Lower lobe of right lung (tissue), 2 donors: ENCODE measurements at regions not wholly inside any gene's neighbourhood (a gene's known extent, or its start where the extent isn't known, plus 50 kb on each side); places are given as distances from the start of the nearest gene placed in this dataset.

Experiments used
- ATAC-seq, 2 donors: fragments of 200-7000 bp; cut with Tn5 transposase; one replicate each; pipeline ENCODE4 v1.9.1; 2020 to 2022; ENCODE audit warnings: mild to moderate bottlenecking in 2 of 2, moderate library complexity in 2 of 2
- DNase-seq: peaks from one replicate; pipeline ENCODE4 v3.0.0-alpha.2; 2020
- H3K27ac ChIP-seq: fragments of 200-600 bp; one replicate; pipeline ENCODE4 v1.8.0; 2022
- H3K27me3 ChIP-seq: fragments of 200-600 bp; one replicate; pipeline ENCODE4 v1.8.0; 2022; ENCODE audit warnings: low read depth
- H3K36me3 ChIP-seq: fragments of 200-600 bp; one replicate; pipeline ENCODE4 v1.8.0; 2022; ENCODE audit warnings: mild to moderate bottlenecking
- H3K4me1 ChIP-seq: fragments of 200-600 bp; one replicate; pipeline ENCODE4 v1.8.0; 2022
- H3K4me3 ChIP-seq: fragments of 200-600 bp; one replicate; pipeline ENCODE4 v1.8.0; 2022; ENCODE audit warnings: mild to moderate bottlenecking
- H3K9me3 ChIP-seq: fragments of 200-600 bp; one replicate; pipeline ENCODE4 v1.8.0; 2022
- intact Hi-C: fragments of 100-400 bp; cut with DNase I; formaldehyde crosslinking; loops from one replicate; pipeline ENCODE4 v1.11.0; 2022
- TF ChIP-seq, protein P1 (sequence below): fragments of 200-600 bp; IDR thresholded peaks from one replicate; pipeline ENCODE4 v1.8.0; 2022; ENCODE audit warnings: antibody characterized with exemption, mild to moderate bottlenecking
- donor health status: DM: no; HTN: yes; CAD: no; lungs with severe emphysema.

DNA sequence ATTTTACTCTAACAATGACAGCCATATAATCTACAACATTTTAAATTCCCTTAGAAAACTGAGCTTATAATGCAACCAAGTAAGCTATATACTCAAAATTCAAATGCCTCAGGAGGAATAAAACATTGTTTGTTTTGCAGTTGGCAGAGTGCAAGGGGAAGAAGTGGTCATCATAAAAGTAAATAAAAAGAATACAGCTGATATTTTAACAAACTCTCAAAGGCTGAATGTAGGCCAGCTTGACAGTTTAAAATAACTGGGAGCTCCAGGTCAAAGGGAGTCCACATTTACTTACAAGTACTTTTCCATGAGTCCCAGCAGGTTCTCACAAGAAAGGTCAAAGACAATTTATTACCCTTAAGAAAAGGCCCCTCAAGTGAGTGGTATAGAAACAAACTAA, 589.8 kb downstream of the BCKDHB start:
- no peaks in the 10 kb centered on the region for H3K27me3 ChIP-seq
- intact Hi-C loops = no loop called here

DNA sequence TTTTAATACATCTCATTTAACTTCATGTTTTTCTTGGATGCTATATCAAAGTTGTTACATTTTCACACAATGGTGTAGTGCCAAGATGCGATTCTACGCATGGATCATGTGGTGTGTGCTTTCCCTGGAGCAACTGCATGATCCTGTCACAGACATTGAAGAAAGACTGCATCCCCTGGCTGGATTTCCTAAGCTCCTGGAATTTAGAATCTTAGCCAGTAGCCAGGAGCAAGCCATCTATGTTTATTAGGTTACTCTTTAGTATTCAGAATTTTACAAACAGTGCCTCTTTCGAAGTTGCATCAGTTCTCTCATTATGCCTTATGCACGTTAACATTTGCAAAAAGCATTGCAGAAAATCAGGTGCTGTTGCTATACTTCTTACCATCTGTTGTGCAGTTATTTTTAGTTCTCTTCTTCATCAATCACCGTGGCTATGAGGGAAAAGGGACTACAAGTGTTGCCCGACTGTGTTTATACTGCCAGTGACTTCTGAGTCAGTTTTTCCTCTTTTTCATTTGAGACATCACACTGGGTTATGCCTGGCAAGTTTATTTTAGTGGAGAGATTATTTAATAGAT, 584.2 kb downstream of the BCKDHB start:
- ATAC-seq (no peak), DNase-seq (no peak)
- Histone ChIP-seq H3K27me3 (no peaks in the 10 kb centered on the region), H3K27ac (no peak overlapping the region), H3K4me1 (no peaks in the 10 kb centered on the region), H3K9me3 (peaks cover 7% of the 10 kb centered on the region), H3K4me3 (no peak overlapping the region), H3K36me3 (no peaks in the 10 kb centered on the region)
- TF ChIP-seq, protein P1, sequence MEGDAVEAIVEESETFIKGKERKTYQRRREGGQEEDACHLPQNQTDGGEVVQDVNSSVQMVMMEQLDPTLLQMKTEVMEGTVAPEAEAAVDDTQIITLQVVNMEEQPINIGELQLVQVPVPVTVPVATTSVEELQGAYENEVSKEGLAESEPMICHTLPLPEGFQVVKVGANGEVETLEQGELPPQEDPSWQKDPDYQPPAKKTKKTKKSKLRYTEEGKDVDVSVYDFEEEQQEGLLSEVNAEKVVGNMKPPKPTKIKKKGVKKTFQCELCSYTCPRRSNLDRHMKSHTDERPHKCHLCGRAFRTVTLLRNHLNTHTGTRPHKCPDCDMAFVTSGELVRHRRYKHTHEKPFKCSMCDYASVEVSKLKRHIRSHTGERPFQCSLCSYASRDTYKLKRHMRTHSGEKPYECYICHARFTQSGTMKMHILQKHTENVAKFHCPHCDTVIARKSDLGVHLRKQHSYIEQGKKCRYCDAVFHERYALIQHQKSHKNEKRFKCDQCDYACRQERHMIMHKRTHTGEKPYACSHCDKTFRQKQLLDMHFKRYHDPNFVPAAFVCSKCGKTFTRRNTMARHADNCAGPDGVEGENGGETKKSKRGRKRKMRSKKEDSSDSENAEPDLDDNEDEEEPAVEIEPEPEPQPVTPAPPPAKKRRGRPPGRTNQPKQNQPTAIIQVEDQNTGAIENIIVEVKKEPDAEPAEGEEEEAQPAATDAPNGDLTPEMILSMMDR = no peak
- intact Hi-C loops = no loop called here

More for the DNA sequence above, 589.8 kb downstream of the BCKDHB start:
- H3K4me1 ChIP-seq = no peaks in the 10 kb centered on the region
- no peak for ATAC-seq
- no peak overlapping the region for H3K4me3 ChIP-seq
- no peak for DNase-seq
- H3K36me3 ChIP-seq = no peaks in the 10 kb centered on the region
- TF ChIP-seq, protein P1 = no peak
- H3K9me3 ChIP-seq = no peaks in the 10 kb centered on the region
- no peak overlapping the region for H3K27ac ChIP-seq

DNA sequence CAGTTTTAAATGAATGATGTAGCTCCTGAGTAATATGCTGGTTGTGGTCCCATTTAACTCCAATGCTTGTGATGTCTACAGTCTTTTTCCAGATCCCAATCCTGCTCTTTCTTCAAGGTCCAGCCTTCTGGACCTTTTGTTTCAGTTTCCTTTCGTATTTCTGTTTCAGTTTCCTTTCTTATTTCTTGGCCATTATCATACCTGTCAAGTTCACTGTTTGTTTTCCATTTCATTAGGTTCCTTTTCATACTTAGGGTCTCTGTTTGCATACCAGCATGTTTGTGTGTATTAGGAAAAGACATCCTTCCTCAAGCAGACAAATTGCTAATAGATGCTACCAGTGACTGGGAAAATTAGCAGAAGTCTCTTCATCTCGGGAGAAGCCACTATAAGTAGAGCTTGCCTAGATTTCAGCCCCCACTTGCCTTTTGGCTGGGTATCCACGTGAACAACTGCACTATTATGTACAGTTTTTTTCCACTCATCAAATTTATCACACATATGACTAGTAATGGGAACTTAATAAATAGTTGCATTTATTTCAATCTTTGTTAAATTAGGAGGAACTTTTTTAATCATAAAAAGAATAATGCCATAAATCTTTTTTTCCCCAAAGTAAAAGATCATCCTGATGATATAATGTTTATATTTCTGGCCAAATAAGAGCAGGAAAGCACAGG, 583.4 kb downstream of the BCKDHB start:
- peaks cover 7% of the 10 kb centered on the region for H3K9me3 ChIP-seq
- H3K36me3 ChIP-seq = no peaks in the 10 kb centered on the region
- no peaks in the 10 kb centered on the region for H3K27me3 ChIP-seq
- intact Hi-C loops = no loop called here
- no peaks in the 10 kb centered on the region for H3K4me1 ChIP-seq
- DNase-seq (no peak), ATAC-seq (no peak)
- H3K27ac ChIP-seq = no peak overlapping the region
- H3K4me3 ChIP-seq = no peak overlapping the region
- TF ChIP-seq, protein P1 = no peak

DNA sequence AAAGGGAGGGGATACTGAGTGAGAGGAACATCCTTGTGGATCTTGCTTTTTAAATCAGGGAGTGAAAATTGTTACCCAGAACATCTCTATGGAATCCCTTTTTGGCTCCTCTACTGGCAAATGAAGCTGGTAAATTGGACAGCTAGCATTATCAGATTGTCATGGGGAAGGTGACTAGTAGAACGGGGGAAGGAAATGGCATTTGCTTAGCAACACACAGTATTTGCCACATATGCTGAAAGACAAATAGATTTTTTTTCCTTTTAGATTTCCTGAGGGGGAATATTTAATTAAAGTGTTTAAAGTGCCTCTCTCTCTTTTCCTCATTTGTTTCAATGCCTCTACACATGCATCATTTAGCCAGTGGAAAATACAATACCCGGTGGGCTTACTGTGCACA, 573.5 kb downstream of the BCKDHB start:
- no peak for DNase-seq
- TF ChIP-seq, protein P1 = no peak
- intact Hi-C loops = no loop called here
- Histone ChIP-seq H3K27ac (no peak overlapping the region), H3K27me3 (no peaks in the 10 kb centered on the region), H3K4me3 (no peak overlapping the region), H3K9me3 (no peaks in the 10 kb centered on the region), H3K36me3 (no peaks in the 10 kb centered on the region), H3K4me1 (no peaks in the 10 kb centered on the region)
- no peak for ATAC-seq

DNA sequence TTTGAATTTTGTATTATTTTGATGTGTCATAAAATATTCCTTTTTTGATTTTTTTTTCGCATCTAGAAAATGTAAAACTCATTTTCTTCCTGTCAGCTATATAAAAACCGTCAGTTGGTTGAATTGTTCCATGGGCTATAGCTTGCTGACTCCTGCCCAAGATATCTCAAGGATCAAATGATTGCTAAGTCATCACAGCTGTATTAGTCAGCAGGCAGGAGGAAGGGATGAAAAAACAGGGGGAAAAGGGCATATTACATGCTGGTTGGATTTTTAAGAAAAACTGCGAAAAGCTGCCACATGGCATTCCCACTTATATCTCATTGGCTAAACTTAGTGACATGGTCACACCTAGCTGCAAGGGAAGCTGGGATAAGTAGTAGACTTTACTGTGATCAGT, 569.9 kb downstream of the BCKDHB start:
- H3K4me3 ChIP-seq = no peak overlapping the region
- DNase-seq (no peak), ATAC-seq (no peak)
- H3K4me1 ChIP-seq = no peaks in the 10 kb centered on the region
- TF ChIP-seq, protein P1 = no peak
- H3K9me3 ChIP-seq = no peaks in the 10 kb centered on the region
- no peaks in the 10 kb centered on the region for H3K36me3 ChIP-seq
- intact Hi-C loops = no loop called here
- no peak overlapping the region for H3K27ac ChIP-seq
- no peaks in the 10 kb centered on the region for H3K27me3 ChIP-seq
